Lower leg skin (tissue), 4 donors: ENCODE measurements at regions not wholly inside any gene's neighbourhood (a gene's known extent, or its start where the extent isn't known, plus 50 kb on each side); places are given as distances from the start of the nearest gene placed in this dataset.

Source experiments
- DNase-seq, 2 donors: peaks; one replicate each; pipeline ENCODE4 v3.0.0-alpha.2; 2019; ENCODE audit warnings: low spot score in 2 of 2
- H3K4me3 ChIP-seq: fragments of 200-600 bp; sonication (generic); 2 replicates; pipeline ENCODE4 v1.5.1; 2017; ENCODE audit warnings: mild to moderate bottlenecking, low read depth; ENCODE audit not compliant: poor library complexity, severe bottlenecking
- POLR2A ChIP-seq, 2 donors: fragments of 450-650 bp; IDR thresholded peaks; one replicate each; pipeline ENCODE4 v1.6.1; 2016 to 2017; ENCODE audit warnings: antibody characterized with exemption in 2 of 2, mild to moderate bottlenecking in 1 of 2, moderate library complexity in 1 of 2
- WGBS, 2 donors: methylation state at CpG; one replicate each; pipeline ENCODE4 v1.1.5; 2018; 5-methylcytosine and 5-hydroxymethylcytosine counted together
- intact Hi-C: fragments of 100-400 bp; cut with DNase I; formaldehyde crosslinking; loops from one replicate; pipeline ENCODE4 v1.15.0; 2023; ENCODE audit warnings: low total_unique reads
- TF ChIP-seq, protein P1 (sequence below), 3 donors: fragments of 450-650 bp; IDR thresholded peaks; one replicate each; pipeline ENCODE4 v1.5.1; 2016; ENCODE audit warnings: antibody characterized with exemption in 3 of 3, mild to moderate bottlenecking in 3 of 3, moderate library complexity in 2 of 3

DNA sequence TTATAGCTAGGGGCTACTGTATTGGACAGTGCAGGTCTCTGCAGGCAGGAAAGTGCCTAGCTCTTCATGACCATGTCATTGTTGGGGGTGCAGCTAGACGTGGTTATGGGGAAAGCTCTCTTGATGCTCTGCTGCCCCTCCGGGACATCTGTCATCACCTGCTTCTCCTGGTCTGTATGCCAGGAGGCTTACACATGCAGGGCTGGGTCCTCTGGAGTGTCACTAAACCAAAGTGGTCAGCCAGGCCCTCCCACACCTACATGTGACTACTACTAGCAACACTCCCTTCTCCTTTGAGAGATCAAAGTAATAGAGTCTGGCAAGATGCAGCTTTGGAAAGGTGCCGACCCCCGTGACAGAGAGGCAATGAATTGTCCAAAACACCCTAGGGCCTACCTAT, 98.5 kb downstream of the SST start:
- TF ChIP-seq, protein P1, sequence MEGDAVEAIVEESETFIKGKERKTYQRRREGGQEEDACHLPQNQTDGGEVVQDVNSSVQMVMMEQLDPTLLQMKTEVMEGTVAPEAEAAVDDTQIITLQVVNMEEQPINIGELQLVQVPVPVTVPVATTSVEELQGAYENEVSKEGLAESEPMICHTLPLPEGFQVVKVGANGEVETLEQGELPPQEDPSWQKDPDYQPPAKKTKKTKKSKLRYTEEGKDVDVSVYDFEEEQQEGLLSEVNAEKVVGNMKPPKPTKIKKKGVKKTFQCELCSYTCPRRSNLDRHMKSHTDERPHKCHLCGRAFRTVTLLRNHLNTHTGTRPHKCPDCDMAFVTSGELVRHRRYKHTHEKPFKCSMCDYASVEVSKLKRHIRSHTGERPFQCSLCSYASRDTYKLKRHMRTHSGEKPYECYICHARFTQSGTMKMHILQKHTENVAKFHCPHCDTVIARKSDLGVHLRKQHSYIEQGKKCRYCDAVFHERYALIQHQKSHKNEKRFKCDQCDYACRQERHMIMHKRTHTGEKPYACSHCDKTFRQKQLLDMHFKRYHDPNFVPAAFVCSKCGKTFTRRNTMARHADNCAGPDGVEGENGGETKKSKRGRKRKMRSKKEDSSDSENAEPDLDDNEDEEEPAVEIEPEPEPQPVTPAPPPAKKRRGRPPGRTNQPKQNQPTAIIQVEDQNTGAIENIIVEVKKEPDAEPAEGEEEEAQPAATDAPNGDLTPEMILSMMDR (IDR thresholded peaks at IDR 0.05) = no peak
- TF ChIP-seq POLR2A (IDR thresholded peaks at IDR 0.05) = no peak
- no peak for DNase-seq
- no peak overlapping the region for H3K4me3 ChIP-seq
- intact Hi-C loops = no loop called here
- 79 to 81% methylated on average over 4 of the region's 4 CpGs for WGBS, 2 donors

DNA sequence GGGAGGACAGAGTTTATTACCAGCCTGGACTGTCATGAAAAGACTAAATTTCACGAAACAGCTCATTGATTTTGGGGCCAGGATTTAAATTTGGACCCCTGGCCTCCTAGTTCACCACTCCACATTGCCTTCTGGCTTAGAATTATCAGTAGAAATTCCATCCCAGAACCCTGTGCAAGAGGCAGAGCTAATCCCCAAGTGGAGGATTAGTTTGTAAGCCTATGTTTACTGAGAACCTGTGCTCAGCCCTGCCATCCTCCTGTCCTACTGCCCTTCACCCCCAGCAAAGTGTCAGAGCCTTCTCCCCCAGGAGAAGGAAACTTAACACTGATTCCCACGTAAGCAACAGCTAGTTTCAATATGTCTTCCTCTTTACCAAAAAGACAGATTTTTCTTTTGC, 99.4 kb downstream of the SST start:
- no peak overlapping the region for H3K4me3 ChIP-seq
- DNase-seq = no peak
- no peak for TF ChIP-seq POLR2A (IDR thresholded peaks at IDR 0.05)
- TF ChIP-seq, protein P1 (IDR thresholded peaks at IDR 0.05) = no peak
- intact Hi-C loops = no loop called here
- 79 to 94% methylated on average over 2 of the region's 2 CpGs for WGBS, 2 donors

DNA sequence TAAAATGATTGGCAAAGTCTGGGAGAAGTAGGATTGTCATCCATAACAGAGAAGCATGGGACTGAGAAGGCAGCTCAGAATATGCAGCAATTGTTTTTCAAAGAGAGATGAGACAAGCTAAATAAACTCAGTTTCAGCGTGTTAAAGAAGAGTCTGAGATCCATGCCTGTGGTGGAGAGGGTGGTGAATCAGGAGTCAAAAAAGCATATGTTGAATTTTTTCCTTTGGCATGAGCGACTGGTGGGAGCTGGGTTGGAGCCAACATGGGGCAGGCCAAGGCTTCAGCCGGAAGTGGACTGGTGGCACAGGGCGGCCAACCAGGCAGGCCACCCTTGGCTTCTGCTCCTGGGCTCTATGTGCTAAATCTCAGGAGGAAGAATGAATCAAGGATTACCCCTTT, 102.0 kb downstream of the SST start:
- no peak for DNase-seq
- intact Hi-C loops = no loop called here
- TF ChIP-seq, protein P1 (IDR thresholded peaks at IDR 0.05) = no peak
- no peak for TF ChIP-seq POLR2A (IDR thresholded peaks at IDR 0.05)
- WGBS, 2 donors = 65 to 74% methylated on average over 4 of the region's 4 CpGs
- no peak overlapping the region for H3K4me3 ChIP-seq

DNA sequence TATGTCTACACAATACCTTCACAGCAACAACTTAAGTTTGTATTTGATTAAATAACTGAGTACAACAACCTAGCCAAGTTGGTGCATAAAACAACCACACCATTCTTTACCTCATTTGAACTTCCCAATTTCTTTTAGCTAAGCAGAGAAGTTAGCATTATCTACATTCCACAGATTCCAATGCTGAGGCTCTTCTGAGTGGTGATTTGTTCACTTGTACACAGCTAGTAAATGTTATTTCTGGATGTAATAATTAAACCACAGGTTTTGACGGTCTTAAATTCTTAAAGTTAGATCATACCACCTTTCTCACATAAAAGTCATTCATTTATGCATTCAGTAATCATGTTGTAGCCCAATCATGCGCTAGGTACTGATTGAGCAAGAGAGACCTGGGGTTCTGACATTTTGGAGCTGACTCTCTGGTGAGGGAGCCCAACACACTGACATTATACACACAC, 102.5 kb downstream of the SST start:
- intact Hi-C loops = no loop called here
- no peak overlapping the region for H3K4me3 ChIP-seq
- DNase-seq = no peak
- WGBS, 2 donors = 49 to 54% methylated on average over 2 of the region's 2 CpGs
- TF ChIP-seq, protein P1 (IDR thresholded peaks at IDR 0.05) = no peak
- TF ChIP-seq POLR2A (IDR thresholded peaks at IDR 0.05) = no peak

DNA sequence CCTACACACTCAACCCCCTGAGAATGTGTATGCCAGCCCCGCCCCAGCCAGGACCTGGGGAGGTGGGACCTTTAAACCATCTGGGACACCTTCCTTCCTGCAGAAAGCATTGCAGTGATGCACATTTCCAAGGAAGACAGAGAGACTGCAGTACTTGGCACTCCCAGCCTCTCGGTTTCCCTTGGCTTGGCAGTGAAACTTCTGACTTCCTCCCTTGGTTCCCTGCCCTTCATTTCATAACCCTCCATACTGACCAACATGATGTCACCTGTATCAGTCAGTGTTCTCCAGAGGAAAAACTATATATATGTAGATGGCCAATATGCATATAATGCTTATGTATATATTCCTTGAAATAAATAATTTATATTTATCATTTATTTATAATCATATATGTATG, 103.2 kb downstream of the SST start:
- 59 to 64% methylated on average over 2 of the region's 2 CpGs for WGBS, 2 donors
- no peak for DNase-seq
- TF ChIP-seq POLR2A (IDR thresholded peaks at IDR 0.05) = no peak
- TF ChIP-seq, protein P1 (IDR thresholded peaks at IDR 0.05) = no peak
- intact Hi-C loops = no loop called here
- no peak overlapping the region for H3K4me3 ChIP-seq

DNA sequence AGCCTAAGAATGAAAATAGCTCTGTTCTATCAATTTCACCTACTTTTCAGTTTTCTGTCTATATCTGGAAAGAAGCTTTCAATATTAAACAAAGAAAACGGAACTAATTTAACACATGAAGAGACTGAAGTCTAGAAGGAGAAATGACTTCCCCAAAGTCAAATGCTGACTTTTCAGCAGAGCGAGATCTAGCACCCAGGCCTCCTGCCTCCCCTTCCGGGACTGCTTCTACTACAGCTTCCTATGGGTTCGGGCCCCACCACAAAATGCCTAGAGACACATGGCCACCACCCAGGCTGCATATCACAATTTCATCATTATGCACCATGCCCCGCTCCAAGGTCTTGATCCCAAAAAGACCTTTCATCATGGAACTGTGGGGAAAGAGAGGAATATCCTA, 104.5 kb downstream of the SST start:
- no peak for DNase-seq
- intact Hi-C loops = no loop called here
- WGBS, 2 donors = 89 to 93% methylated on average over 5 of the region's 5 CpGs
- H3K4me3 ChIP-seq = no peak overlapping the region
- TF ChIP-seq, protein P1 (IDR thresholded peaks at IDR 0.05) = no peak
- no peak for TF ChIP-seq POLR2A (IDR thresholded peaks at IDR 0.05)
